ENCODE measurements at regions not wholly inside any gene's neighbourhood (a gene's known extent, or its start where the extent isn't known, plus 50 kb on each side); places are given as distances from the start of the nearest gene placed in this dataset.
"Not testable (repeated sequence)": the region's sequence is repeated elsewhere in the genome, so short reads cannot be mapped to it uniquely, and the experiment has no call there.

GRCh38 chr1:176338877-176339276 is 124.1 kb upstream of the PAPPA2 start:
- Histone ChIP-seq H3K9me3 (ENCODE audit: control insufficient read depth in 5 of 5, low read length in 5 of 5) (peaks cover 0 to 4% (median 0%) of the 10 kb centered on the region in 5 donors), H3K4me1 (ENCODE audit: control insufficient read depth in 5 of 5, insufficient read depth in 5 of 5, low read length in 5 of 5) (peaks cover 0 to 3% (median 0%) of the 10 kb centered on the region in 5 donors), H3K36me3 (ENCODE audit: control insufficient read depth in 5 of 5, insufficient read depth in 5 of 5, low read length in 5 of 5) (no peaks in the 10 kb centered on the region), H3K27ac (ENCODE audit: low read depth, low read length) (no peak overlapping the region), H3K27me3 (ENCODE audit: control insufficient read depth in 5 of 5, insufficient read depth in 4 of 5, low read length in 5 of 5) (no peaks in the 10 kb centered on the region), H3K9ac (ENCODE audit: low read length in 5 of 5) (no peak overlapping the region), H3K4me3 (ENCODE audit: low read depth in 1 of 5, low read length in 5 of 5) (peak overlapping the region in 2 of 5 donors; percentile 20 to 36)

GRCh38 chr1:176330782-176331181 is 123.7 kb upstream of the COP1 start:
- no peaks in the 10 kb centered on the region for H3K36me3 ChIP-seq (ENCODE audit: control insufficient read depth in 5 of 5, insufficient read depth in 5 of 5, low read length in 5 of 5)
- H3K9me3 ChIP-seq (ENCODE audit: control insufficient read depth in 5 of 5, low read length in 5 of 5), result no peaks in the 10 kb centered on the region
- H3K27ac ChIP-seq (ENCODE audit: low read depth, low read length), result no peak overlapping the region
- H3K9ac ChIP-seq (ENCODE audit: low read length in 5 of 5), result no peak overlapping the region
- no peaks in the 10 kb centered on the region for H3K4me1 ChIP-seq (ENCODE audit: control insufficient read depth in 5 of 5, insufficient read depth in 5 of 5, low read length in 5 of 5)
- no peak overlapping the region for H3K4me3 ChIP-seq (ENCODE audit: low read depth in 1 of 5, low read length in 5 of 5)
- no peaks in the 10 kb centered on the region for H3K27me3 ChIP-seq (ENCODE audit: control insufficient read depth in 5 of 5, insufficient read depth in 4 of 5, low read length in 5 of 5)

DNA sequence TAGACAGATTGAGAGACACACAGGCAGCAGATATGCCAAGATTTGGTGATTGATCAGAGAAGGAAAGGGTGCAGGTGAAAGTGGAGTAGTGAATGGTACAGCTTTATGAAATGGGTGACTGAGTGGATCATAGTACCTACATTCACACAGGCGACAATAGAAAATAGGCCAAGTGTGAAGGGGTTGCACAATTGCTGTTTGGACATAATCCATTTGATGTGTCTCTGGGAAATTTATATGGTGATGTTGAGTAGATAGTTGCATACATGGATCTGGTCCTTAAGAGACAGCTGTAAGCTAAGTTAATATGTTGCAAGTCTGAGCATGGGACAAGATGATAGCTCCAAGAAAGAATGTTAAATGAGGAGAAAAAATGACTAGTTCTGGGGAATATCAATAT is 118.6 kb upstream of the COP1 start:
- Histone ChIP-seq H3K4me1 (ENCODE audit: control insufficient read depth in 5 of 5, insufficient read depth in 5 of 5, low read length in 5 of 5) (peaks cover 0 to 3% (median 0%) of the 10 kb centered on the region in 5 donors), H3K4me3 (ENCODE audit: low read depth in 1 of 5, low read length in 5 of 5) (no peak overlapping the region), H3K9me3 (ENCODE audit: control insufficient read depth in 5 of 5, low read length in 5 of 5) (no peaks in the 10 kb centered on the region), H3K36me3 (ENCODE audit: control insufficient read depth in 5 of 5, insufficient read depth in 5 of 5, low read length in 5 of 5) (no peaks in the 10 kb centered on the region), H3K27ac (ENCODE audit: low read depth, low read length) (no peak overlapping the region), H3K9ac (ENCODE audit: low read length in 5 of 5) (no peak overlapping the region), H3K27me3 (ENCODE audit: control insufficient read depth in 5 of 5, insufficient read depth in 4 of 5, low read length in 5 of 5) (no peaks in the 10 kb centered on the region)

DNA sequence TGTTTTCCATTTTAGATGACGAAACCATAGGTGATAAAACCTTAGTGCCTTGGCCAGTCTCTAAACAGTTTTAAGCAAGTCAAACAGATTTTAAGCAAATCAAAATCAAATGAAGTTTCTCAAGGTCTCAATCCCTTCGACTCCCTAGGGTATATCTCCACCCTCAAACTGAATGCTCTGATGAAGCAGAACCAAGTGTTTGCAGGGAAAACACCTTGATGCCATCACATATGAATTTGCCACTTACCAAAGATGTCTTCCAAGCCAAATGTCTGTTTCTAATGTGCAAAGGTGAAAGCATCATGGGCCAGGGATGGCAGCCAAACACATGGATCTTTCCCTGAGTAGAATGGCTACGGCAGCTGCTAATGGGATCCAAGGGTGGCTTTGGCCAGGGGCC is 116.4 kb upstream of the COP1 start:
- Histone ChIP-seq H3K27ac (ENCODE audit: low read depth, low read length) (no peak overlapping the region), H3K4me1 (ENCODE audit: control insufficient read depth in 5 of 5, insufficient read depth in 5 of 5, low read length in 5 of 5) (peaks cover 0 to 3% (median 0%) of the 10 kb centered on the region in 5 donors), H3K9me3 (ENCODE audit: control insufficient read depth in 5 of 5, low read length in 5 of 5) (no peaks in the 10 kb centered on the region), H3K27me3 (ENCODE audit: control insufficient read depth in 5 of 5, insufficient read depth in 4 of 5, low read length in 5 of 5) (no peaks in the 10 kb centered on the region), H3K9ac (ENCODE audit: low read length in 5 of 5) (no peak overlapping the region), H3K36me3 (ENCODE audit: control insufficient read depth in 5 of 5, insufficient read depth in 5 of 5, low read length in 5 of 5) (no peaks in the 10 kb centered on the region), H3K4me3 (ENCODE audit: low read depth in 1 of 5, low read length in 5 of 5) (no peak overlapping the region)

- Histone ChIP-seq H3K9ac (ENCODE audit: low read length in 5 of 5) (no peak overlapping the region), H3K36me3 (ENCODE audit: control insufficient read depth in 5 of 5, insufficient read depth in 5 of 5, low read length in 5 of 5) (no peaks in the 10 kb centered on the region), H3K27ac (ENCODE audit: low read depth, low read length) (no peak overlapping the region), H3K9me3 (ENCODE audit: control insufficient read depth in 5 of 5, low read length in 5 of 5) (peaks cover 0 to 12% (median 3%) of the 10 kb centered on the region in 5 donors), H3K4me3 (ENCODE audit: low read depth in 1 of 5, low read length in 5 of 5) (no peak overlapping the region), H3K27me3 (ENCODE audit: control insufficient read depth in 5 of 5, insufficient read depth in 4 of 5, low read length in 5 of 5) (no peaks in the 10 kb centered on the region), H3K4me1 (ENCODE audit: control insufficient read depth in 5 of 5, insufficient read depth in 5 of 5, low read length in 5 of 5) (no peaks in the 10 kb centered on the region)
These were observed 108.6 kb upstream of the COP1 start for GRCh38 chr1:176315519-176316220.

DNA sequence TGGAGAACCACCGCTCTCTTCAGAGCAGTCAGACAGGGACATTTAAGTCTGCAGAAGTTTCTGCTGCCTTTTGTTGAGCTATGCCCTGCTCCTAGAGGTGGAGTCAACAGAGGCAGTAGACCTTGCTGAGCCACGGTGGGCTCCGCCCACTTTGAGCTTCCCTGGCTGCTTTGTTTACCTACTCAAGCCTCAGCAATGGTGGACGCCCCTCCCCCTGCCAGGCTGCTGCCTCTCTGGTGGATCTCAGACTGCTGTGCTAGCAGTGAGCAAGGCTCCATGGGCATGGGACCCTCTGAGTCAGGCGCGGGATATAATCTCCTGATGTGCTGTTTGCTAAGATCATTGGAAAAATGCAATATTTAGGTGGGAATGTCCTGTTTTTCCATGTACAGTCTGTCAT is 89.5 kb upstream of the COP1 start:
- not testable (repeated sequence) for H3K27me3 ChIP-seq (ENCODE audit: control insufficient read depth in 5 of 5, insufficient read depth in 4 of 5, low read length in 5 of 5); H3K4me1 ChIP-seq (ENCODE audit: control insufficient read depth in 5 of 5, insufficient read depth in 5 of 5, low read length in 5 of 5); H3K36me3 ChIP-seq (ENCODE audit: control insufficient read depth in 5 of 5, insufficient read depth in 5 of 5, low read length in 5 of 5); H3K9ac ChIP-seq (ENCODE audit: low read length in 5 of 5); H3K27ac ChIP-seq (ENCODE audit: low read depth, low read length)
- peak overlapping the region in 1 of 5 donors; percentile 16 for H3K4me3 ChIP-seq (ENCODE audit: low read depth in 1 of 5, low read length in 5 of 5)
- H3K9me3 ChIP-seq (ENCODE audit: control insufficient read depth in 5 of 5, low read length in 5 of 5), result peaks cover 0 to 26% (median 17%) of the 10 kb centered on the region in 5 donors

DNA sequence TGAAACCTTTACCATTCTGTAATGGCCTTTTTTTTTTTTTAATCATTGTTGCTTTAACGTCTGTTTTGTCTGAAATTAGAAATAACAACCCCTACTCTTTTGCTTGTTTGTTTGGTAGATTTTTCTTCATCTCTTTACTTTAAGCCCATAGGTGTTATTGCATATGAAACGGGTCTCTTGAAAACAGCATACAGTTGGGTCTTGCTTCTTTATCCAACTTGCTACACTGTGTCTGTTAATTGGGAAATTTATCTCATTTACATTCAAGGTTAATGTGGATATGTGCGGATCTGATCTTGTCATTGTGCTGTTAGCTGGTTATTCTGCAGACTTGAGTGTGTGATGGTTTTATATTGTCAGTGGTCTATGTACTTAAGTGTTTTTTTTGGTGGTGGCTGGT is 78.9 kb upstream of the COP1 start:
- no peaks in the 10 kb centered on the region for H3K27me3 ChIP-seq (ENCODE audit: control insufficient read depth in 5 of 5, insufficient read depth in 4 of 5, low read length in 5 of 5)
- H3K9me3 ChIP-seq (ENCODE audit: control insufficient read depth in 5 of 5, low read length in 5 of 5), result peaks cover 0 to 20% (median 12%) of the 10 kb centered on the region in 5 donors
- H3K27ac ChIP-seq (ENCODE audit: low read depth, low read length), result no peak overlapping the region
- no peaks in the 10 kb centered on the region for H3K4me1 ChIP-seq (ENCODE audit: control insufficient read depth in 5 of 5, insufficient read depth in 5 of 5, low read length in 5 of 5)
- H3K4me3 ChIP-seq (ENCODE audit: low read depth in 1 of 5, low read length in 5 of 5), result no peak overlapping the region
- H3K36me3 ChIP-seq (ENCODE audit: control insufficient read depth in 5 of 5, insufficient read depth in 5 of 5, low read length in 5 of 5), result no peaks in the 10 kb centered on the region
- no peak overlapping the region for H3K9ac ChIP-seq (ENCODE audit: low read length in 5 of 5)

- no peaks in the 10 kb centered on the region for H3K27me3 ChIP-seq (ENCODE audit: control insufficient read depth in 5 of 5, insufficient read depth in 4 of 5, low read length in 5 of 5)
These were observed 64.5 kb upstream of the COP1 start for GRCh38 chr1:176271572-176271971.

More at GRCh38 chr1:176271572-176271971, 64.5 kb upstream of the COP1 start:
- Histone ChIP-seq H3K4me1 (ENCODE audit: control insufficient read depth in 5 of 5, insufficient read depth in 5 of 5, low read length in 5 of 5) (no peaks in the 10 kb centered on the region), H3K4me3 (ENCODE audit: low read depth in 1 of 5, low read length in 5 of 5) (no peak overlapping the region), H3K9ac (ENCODE audit: low read length in 5 of 5) (no peak overlapping the region), H3K27ac (ENCODE audit: low read depth, low read length) (no peak overlapping the region), H3K9me3 (ENCODE audit: control insufficient read depth in 5 of 5, low read length in 5 of 5) (peaks cover 0 to 6% (median 0%) of the 10 kb centered on the region in 5 donors), H3K36me3 (ENCODE audit: control insufficient read depth in 5 of 5, insufficient read depth in 5 of 5, low read length in 5 of 5) (no peaks in the 10 kb centered on the region)
